GM21367 (cell line): ENCODE measurements at regions not wholly inside any gene's neighbourhood (a gene's known extent, or its start where the extent isn't known, plus 50 kb on each side); places are given as distances from the start of the nearest gene placed in this dataset.
"Not testable (repeated sequence)": the region's sequence is repeated elsewhere in the genome, so short reads cannot be mapped to it uniquely, and the experiment has no call there.

Experiments used
- ATAC-seq: cut with Tn5 transposase; IDR thresholded peaks from one replicate; pipeline ENCODE4 v1.9.1; 2021; ENCODE audit not compliant: unreplicated experiment

DNA sequence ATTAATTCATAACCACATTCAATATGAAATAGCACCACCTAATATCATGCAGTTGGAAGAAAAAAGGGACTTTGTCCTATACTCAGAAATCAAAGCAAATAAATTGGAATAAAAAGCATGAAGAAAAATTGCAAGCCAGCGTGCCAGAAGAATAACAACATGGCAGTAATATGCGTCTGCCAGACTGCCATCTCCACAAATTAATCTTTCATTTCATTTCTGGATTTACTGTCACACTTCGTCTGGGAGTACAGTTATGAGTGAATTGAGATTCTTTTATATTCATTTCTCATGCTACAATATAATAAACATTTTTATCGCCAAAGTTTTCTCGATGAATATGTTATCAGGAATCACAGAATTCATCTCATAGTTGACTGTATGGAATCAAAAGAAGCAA, 1327.7 kb upstream of the SEL1L start:
- ATAC-seq = no peak

DNA sequence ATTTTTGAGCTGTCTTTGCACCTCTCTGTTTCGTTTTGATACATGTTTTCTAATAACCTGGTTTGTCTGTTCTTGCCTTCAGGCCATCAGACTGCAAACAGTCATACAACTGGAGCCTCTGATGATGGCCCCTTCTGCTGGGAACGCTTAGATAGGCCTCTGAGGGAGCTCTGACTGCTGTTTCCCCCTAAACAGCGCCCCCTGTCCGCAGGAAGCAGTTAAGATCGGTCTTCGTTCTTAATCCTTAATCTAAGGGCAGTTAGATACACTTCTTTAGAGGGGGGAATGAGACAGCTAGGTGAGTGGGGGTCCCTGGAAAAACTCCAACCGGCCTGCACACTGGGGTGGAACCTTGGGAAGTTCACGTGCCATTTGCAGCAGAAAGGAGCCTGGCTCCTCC, 1338.8 kb upstream of the SEL1L start:
- ATAC-seq = no peak

DNA sequence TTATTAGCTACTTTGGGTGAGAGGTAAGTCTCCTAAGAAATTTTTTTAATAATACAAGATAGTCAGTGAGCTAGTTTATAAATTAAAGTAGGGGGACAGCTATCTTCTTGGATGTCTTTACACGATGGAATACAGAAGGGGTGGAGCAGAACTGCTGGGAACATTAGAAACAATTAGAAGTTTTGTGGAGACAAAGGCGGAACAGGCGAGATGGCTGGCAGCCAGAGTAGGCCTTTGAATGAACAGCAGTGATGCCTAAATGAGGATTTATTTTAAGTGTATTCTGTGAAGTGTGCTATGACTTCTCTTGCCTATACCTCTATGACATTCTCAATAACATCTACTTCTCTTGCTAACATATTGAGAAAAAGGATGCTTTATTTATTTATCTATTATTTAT, 1345.3 kb upstream of the SEL1L start:
- no peak for ATAC-seq

DNA sequence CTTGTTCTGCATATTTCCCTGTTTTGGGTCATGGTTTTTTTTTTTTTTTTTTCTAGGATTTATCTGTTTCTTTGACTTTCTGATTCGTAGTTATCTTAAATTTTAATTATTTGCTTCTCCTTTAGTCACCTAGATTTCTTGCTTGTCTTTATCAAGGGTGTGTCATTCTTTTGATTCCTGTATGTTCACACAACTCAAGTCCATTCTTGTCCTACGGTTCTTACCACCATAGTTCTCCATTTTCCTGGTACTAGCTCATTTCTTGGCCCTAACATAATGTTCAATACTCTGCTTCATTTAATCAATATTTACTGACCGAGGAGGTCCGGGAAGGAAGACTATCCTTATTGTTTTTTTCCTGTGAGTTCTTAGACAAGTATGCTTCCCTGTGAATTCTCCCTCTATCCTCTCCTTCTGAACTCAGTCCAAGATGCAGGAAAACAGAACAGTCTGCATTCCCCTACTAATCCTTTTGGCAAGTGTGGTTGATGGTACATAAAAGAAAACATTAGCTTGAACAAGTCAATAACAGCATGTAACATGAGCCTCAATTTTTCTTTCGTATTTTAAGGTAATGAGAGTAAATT, 1346.4 kb upstream of the SEL1L start:
- no peak for ATAC-seq

DNA sequence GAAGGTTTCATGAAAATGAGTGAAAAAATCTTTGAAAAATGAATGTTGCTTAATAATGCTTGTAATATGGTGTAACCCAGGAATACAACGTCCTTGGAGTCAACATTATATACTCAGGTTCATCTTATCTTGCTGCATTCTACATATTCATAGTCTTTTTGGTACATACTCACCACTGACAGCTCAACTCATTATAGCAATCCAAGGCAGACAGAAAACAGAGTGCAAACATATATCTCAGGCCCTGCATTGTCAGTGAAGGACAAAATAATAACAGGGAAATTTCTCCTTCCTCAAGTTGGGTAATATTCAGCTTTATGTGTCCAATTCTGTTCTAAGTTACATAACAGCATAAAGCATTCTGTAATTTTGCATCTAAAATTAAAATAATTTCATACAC, 1353.0 kb upstream of the SEL1L start:
- no peak for ATAC-seq

DNA sequence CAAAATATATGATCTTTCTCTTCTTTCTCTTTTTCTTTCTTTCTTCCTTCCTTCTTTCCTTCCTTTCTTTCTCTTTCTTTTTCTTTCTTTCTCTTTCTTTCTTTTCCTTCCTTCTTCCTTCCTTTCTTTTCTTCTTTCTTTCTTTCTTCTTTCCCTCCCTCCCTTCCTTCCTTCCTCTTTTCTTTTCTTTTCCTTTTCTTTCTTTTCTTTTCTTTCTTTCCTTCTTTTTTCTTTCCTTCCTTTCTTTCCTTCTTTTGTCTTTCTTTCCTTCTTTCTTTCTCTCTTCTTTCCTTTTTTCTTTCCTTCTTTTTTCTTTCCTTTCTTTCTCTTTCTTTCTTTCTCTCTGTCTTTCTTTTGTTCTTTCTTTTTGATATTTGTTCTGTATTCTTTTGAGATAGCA, 1356.0 kb upstream of the SEL1L start:
- no peak for ATAC-seq

DNA sequence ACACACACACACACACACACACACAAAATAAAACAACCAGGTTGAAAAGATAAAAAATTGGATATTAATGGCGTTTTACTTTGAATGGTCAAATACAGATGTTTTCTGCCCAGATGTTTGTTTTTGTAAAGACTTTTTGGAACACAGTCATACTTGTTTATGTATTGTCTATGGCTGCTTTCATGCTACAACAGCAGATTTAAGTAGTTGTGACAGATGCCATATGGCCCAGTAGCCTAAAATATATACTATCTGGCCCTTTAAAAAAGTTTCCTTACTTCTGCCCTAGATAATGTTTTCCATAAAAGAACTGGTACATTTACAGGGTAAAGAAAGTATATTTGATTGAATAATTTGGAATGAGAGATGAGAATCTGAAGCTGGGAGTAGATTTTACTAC, 1362.8 kb upstream of the SEL1L start:
- no peak for ATAC-seq

DNA sequence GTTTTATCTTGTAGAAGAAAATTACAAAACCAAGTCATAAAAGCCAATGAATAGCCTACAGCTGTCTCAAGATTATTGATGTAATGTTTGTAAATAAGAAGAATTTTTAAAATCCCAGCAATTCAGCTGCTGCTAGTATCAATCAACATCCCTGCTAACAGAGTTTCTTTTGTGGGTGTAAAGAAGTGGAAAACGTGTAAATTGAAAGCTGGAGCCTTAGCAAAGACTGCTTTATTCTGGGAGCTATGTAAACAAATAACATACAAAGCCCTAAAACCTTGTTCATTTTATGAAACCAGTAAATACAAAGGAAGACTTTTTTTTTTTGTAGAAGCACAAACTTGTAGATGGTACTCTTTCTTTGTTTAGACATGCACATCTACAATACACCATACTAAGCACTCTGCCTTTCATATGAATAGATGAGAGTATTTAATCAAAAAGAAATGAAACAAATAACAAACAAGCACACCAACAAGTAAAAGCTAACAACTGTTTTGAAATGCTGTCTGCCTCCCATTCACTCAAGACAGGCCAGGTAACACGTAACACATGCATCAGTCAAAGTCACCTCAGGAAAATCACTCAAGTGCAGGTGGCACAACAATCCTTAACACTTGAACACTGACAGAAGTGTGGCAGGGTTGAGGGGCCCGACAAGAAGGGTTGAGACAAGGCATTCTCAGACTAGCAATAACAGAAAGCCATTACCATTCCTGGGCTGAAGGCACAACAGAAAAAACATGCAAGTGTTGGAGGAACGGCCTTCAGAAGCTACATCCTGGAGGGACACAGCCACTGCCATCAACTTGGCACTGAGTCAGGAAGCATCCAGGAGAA, 1364.0 kb upstream of the SEL1L start:
- ATAC-seq = no peak

DNA sequence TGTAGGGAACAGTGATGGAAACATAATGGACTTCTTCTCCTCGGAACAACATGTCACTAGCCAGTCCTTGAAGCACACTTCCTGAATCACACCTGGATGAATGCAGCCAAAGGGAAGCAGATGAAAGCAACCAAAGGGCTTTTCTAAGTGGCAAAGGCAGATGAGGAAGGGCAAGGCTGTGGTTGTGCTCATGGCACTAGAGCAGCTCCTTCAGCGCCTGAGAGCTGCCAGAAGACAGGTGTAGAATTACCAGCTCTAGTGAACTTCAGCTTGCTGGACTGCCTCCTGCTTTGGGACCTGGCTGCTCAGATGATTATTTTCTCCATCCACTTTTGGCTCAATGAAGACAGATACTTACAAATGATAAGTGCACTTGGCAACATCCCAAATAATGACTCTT, 1372.1 kb upstream of the SEL1L start:
- ATAC-seq = no peak

DNA sequence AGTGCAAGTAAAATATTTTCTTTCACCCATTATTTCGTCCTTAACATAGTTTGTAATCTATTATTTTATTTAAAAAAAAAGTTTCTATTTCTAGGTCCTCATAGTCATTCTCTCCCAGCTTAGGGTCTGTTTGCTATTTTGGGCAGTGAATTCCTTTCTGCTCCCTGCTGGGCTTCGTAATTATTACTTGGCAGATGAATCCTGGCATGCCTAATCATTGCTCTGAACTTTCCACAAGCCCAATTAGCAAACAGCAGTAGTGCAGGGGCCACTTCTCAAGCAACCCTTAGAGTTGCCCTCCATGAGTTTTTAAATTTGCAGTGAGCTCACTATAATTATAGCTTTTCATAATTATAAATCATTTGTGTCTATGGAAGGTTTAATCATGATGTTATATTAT, 1378.3 kb upstream of the SEL1L start:
- no peak for ATAC-seq

DNA sequence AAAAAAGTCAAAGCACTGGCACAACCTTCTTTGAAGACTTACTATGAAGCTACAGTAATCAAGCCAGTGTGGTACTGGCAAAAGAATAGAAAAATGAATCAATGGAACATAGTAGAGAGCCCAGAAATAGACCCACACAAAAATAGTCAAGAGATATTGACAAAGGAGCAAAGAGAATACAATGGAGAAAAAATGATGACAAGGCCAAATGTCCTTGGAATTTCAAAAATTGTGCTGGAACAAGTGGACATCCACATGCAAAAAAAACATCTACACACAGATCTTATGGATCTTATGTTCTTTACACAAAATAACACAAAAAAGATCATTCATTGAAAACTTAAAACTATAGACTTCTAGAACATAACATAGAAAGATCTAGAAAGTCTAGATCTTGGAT, 1379.7 kb upstream of the SEL1L start:
- ATAC-seq = no peak

DNA sequence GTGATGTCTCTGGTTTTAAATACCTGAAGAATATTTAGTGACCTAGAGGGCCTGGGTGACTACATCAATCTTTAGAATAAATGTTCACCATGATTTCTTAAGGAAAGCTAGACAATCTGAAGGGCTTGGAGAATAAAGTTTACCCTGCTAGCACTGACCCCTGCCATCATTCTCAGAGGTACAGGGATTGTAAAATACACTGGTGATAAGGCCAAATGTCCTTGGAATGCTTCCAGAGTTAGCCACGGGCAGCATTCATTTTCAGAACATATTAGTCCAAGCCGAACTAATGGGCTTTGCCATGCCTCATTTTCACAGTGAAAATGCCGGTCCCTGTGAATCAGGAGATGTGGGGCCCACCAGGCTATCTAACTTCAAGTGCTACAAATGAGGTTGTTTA, 1381.7 kb upstream of the SEL1L start:
- ATAC-seq = no peak

DNA sequence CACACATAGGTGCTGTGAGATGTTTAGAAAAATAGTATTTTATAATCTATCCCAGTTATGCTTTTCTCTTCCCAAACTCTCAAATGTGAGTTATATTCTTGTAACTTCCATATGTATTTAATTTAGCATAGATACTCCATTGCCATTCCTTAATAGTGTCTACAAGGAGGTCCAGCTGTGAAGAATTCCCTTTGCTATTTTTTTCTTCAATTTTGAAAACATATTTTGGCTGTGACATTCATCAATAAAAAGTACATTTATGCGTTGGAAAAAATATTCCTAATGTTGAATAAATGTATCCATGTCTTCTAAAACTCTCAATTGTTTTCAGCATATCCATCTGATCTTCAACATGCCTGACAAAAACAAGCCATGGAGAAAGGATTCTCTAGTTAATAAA, 1402.0 kb upstream of the SEL1L start:
- ATAC-seq = no peak

DNA sequence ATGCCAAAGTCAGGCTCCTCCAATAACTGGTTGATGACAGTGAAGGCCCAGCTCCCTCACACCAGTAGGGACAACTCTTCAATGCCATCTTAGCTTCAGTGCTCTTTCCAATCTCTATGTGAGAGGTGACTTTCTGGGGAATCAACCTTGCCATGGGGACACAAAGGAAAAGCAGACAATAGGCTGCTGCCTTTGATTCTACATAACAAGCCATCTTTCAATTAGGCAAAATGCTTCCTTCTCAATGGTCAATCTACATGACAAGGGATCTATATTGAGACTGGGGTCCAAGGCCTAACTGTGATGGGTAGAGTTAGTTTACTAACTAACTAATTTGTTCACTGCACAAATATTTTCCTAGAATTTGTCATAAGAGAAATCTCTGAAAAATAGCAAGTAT, 1417.5 kb upstream of the SEL1L start:
- ATAC-seq = no peak

DNA sequence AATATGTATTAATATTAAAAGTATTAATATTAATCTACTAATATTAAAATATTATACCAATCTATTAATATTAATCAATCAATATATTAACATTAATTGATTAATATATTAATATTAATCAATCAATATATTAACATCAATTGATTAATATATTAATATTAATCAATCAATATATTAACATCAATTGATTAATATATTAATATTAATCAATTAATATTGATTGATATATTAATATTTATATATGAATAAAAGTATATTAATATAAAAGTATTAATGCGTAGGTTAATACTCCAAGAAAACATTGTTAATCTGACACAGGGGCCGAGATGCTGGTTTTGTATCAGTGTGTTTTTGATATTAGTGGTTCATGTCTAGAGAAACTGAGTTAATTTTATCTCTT, 1430.1 kb upstream of the SEL1L start:
- no peak for ATAC-seq

DNA sequence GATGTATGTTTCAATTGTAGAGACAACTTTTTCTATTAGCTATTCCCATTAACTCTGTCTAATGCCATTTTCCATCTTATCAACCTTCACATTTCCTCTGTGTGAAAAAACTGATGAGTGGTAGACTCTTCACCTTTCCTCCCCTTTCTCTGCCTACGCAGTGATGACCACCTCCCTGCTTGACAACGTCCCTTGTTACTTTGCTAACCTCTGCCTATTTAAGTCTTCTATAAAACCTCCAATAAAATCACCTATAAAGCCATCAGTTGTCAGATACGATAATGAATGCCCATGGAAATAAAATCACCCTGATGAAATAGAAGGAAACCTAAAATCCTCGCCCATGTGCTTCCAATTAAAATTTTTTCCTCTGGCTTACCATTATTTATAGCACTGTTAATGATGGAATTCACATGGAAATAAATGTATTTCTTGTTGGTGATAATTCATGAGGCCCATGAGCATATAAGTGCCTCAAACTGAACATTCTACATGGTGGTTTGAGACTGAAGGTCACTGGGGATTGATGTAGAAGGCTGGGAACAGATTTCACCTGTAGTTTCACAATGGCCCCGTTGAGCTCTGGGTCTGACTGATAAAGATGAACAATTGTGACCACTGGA, 1454.0 kb upstream of the SEL1L start:
- no peak for ATAC-seq

DNA sequence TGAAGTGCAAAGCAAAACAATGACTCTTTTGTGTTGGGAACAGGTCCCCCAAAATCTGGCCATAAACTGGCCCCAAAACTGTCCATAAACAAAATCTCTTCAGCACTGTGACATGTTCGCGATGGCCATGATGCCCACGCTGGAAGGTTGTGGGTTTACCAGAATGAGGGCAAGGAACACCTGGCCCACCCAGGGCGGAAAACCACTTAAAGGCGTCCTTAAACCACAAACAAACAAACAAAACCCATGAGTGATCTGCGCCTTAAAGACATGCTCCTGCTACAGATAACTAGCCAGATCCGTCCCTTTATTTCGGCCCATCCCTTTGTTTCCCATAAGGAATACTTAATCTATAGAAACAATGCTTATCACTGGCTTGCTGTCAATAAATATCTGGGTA, 1460.9 kb upstream of the SEL1L start:
- not testable (repeated sequence) for ATAC-seq

DNA sequence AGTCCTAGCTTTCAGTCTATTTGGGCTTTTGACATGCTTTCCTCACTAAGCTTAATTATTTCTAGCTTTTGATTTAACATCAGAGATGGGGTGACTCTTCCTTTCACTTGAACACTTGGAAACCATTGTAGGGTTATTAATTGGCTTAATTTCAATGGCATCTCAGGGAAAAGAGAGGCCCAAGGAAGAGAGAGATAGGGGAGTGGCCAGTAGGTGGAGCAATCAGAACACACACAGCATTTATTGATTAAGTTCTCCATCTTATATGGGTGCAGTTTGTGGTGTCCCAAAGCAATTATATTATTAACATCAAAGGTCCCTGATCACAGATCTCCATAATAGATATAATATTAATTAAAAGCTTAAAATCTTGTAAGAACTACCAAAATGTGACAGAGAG, 1466.1 kb upstream of the SEL1L start:
- no peak for ATAC-seq

DNA sequence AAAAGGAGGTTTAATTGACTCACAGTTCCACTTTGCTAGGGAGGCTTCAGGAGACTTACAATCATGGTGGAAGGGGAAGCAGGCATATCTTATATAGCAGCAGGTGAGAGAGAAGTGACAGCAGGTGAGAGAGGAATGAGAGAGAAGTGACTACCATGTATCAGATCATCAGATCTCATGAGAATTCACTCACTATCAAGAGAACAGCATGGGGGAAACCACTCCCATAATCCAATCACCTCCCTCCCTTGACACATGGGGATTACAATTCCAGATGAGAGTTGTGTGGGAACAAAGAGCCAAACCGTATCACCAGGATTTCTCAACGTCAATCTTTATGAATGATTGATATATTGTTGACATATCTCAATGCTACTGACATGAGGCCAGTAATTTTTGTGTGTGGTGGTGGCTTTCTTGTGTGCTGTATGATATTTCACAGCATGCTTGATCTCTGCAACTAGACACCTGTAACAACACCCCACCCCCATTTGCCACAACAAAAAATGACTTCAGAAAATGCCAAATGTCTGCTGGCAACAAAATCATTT, 1470.9 kb upstream of the SEL1L start:
- no peak for ATAC-seq

DNA sequence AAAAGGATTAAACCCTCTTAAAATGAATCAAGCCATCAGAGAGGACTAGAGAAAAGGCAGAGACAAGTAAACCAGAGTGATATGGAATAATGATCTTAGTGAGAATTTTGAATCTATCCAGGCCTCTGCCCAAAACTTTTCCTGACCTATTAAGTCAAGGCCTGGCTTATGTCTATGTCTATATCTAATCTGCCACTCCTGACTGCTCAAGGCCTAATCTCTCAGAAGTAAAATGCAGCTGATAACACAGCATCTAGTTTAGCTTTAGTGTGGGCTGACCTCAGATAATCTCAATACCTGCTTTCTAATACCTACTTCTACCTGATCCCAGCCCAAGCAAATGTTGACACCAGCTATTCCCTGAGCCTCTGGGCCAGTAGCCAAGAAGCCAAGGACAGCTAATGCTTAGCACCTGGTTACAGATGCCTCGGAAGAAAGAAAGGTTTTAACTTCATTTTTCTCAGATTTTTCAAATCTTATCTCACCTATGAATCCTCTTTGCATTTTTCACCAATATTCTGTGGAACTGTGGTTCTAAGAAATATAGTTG, 1472.5 kb upstream of the SEL1L start:
- ATAC-seq = no peak

DNA sequence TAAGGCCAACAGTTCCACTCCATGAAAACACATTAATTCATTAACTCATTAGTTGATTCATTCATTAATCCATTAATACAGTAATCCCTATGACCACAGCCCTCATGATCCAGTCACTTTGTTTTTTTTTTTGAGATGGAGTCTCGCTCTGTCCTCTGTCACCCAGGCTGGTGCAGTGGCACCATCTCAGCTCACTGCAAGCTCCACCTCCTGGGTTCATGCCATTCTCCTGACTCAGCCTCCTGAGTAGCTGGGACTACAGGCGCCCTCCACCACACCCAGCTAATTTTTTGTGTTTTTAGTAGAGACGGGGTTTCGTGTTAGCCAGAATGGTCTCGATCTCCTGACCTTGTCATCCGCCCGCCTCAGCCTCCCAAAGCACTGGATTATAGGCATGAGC, 1473.4 kb upstream of the SEL1L start:
- not testable (repeated sequence) for ATAC-seq
